ENCODE measurements at regions not wholly inside any gene's neighbourhood (a gene's known extent, or its start where the extent isn't known, plus 50 kb on each side); places are given as distances from the start of the nearest gene placed in this dataset.

DNA sequence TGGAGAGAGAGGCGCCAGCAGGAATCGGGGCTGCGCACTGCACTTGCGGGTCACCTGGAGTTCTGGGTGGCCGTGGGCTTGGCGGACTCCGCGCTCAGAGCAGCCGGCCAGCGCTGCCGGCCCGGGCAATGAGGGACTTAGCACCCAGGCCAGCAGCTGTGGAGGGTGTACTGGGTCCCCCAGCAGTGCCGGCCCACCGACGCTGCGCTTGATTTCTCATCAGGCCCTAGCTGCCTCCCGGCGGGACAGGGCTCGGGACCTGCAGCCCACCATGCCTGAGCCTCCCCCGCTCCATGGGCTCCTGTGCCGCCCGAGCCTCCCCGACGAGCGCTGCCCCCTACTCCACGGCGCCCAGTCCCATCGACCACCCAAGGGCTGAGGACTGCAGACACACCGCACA lies 325.6 kb downstream of the ACTL7B start:
- no peak for DNase-seq (ENCODE audit: low read depth in 4 of 4, low spot score in 2 of 4)

DNA sequence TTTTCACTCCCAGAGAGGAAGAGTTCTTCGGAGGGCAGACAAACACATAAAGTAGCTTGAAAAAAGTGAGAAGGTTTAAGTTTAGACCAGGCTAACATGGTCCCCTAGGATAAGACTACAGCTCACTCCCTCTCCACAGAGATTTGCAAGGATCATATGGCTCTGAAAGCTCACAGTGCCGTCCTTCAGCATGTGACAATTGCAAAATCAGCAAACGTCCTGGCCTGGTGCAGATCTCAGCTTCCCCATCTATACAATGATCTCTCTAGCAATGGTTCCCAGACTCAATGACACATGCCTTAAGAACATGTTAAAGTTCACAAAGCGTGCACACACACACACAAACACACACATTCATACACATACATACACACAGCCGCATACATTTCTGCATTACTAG lies 327.6 kb downstream of the ACTL7B start:
- DNase-seq (ENCODE audit: low read depth in 4 of 4, low spot score in 2 of 4) = no peak

DNA sequence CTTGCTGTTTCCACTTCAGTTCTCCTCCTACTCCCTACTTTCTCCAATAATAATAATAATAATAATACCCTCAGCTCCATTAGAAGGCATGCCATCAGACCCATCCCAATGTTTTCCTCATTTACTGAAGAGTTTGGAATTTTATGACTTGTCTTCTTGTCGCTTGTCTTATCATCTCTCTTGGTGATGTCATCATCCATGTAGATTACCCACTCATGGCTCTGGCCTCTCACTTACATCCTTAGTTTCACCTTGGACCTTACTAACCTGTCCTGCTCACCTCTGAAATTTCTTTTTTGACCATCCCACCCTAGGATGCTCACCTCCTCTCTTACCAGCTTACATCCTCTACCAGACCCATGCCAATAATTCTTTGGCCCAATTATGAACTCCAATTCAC lies 329.3 kb downstream of the ACTL7B start:
- DNase-seq (ENCODE audit: low read depth in 4 of 4, low spot score in 2 of 4) = no peak

DNA sequence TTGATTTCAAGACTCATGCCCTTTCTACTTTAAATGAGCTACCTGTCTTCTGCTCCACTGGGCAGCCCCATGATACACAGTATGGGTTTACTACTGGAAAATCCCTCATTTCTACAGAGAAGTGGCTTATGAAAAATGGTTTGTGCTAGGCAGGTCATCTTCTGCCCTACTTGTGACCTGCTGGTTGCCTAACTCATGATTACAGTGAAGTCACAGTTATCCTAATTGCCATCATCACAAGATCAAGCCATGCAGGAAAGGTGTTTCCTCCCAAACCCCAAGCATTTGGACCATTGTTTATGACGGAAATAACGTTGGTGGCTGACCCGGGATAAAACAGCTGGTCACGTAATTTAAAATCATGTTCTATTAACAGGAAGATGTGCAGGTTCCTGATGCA lies 330.6 kb downstream of the ACTL7B start:
- DNase-seq (ENCODE audit: low read depth in 4 of 4, low spot score in 2 of 4) = no peak

DNA sequence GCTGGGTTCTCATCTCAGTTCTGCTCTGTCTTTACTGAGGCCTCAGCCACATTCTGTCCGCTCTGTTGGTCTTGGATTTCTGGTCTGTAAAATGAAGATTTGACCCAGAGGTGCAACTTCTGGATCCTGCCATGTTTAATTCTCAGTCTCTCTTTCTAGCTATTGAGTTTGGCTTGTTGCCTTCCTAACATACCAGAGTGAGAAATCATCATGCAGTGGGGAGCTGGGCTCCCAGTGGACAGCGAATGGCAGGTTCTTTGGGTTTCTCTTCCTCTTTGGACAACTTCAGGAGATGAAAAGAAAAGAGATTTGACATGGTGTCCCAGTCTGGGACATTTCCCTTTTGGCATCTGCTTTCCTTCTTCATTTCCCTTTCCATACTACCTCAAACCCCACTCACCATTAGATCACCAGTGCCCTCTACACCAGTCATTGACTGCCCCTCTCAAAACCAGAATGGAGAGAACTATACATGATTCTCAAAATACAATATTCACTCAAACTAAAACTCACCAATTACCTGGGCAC lies 334.7 kb downstream of the ACTL7B start:
- DNase-seq (ENCODE audit: low read depth in 4 of 4, low spot score in 2 of 4) = no peak

DNA sequence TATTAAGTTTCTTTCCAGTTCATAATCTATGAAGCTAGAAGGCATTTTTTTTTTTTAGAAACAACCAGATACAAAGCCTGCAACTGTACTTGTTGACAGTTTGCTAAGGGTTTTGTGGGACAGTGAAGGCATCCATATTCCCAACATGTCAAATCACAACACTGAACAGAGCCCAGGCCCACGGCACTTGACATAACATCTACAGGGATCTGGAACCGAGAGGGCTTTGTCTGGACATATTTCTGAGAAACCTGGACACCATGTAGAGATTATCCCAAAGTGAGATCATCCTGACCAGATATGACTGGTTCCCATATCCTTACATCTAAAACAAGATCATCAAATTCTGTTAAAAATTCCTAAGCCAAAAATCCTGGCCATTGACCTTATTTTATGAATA lies 336.3 kb downstream of the ACTL7B start:
- DNase-seq (ENCODE audit: low read depth in 4 of 4, low spot score in 2 of 4) = no peak

DNA sequence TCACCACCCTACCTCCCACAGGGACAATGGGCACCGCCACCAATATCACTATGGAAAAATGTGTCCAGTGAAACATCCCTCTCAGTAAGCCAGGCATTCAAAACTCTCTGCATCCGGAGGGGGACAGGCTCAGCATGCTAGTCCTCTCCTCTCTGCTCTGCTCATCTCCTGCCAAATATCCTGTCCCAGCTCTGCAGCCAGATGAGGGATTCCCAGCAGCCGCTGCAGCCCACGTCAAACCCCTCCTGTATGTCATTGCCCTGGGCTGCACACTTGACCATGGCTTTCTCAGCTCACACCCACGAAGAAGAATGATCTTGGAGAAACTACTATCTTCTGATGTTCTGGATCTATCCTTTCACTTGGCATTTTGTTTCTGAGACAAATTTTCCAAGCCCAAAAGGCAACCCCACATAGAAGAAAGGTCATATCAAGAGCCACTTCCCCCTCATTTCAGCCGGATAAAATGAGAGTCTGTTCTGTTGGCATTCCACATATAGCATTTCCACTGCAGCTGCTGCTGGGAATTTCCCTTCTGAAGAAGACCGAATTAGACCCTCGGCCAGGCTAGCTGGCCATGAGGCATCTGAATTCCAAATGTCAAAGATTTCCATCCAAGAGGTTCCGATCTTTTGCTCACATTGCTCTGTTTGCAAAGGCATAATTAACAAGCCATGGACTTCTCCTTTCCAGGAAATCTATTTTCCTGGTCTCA lies 338.0 kb downstream of the ACTL7B start:
- no peak for DNase-seq (ENCODE audit: low read depth in 4 of 4, low spot score in 2 of 4)

DNA sequence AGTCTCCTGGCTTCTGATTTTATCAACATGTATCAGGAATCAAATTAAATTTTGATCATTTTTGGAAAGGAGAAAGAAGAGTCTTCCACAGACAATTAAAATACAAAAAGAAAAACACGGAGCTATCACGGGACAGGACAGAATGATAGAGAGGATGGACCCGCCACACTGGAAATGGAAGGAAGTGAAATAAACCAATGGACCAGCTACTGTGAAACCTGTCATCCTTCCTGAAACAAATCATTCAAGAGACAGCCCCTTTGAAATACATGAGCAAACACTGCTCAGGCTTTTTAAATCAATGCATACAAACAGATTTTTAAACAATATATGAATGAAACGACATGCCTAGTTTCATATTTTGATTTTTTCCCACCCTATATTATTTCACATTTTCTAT lies 339.4 kb downstream of the ACTL7B start:
- DNase-seq (ENCODE audit: low read depth in 4 of 4, low spot score in 2 of 4) = no peak

DNA sequence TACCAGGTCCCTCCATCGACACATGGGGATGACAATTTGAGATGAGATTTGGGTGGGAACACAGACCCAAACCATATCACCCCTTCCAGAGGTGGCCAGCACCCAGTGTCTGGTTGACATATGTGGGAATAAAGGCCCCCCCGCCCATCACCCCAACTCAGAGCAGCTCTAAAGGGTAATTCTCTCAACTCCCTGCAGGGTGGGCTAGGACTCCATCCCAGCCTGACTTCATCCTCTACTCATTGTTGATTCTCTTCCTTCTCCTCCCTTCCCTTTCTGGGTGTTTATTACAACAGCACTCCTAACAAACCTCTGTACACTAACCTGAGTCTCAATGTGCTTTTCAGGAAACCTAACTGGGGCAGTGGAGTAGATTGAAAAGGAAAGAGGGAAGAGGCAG lies 339.9 kb downstream of the ACTL7B start:
- DNase-seq (ENCODE audit: low read depth in 4 of 4, low spot score in 2 of 4) = no peak

DNA sequence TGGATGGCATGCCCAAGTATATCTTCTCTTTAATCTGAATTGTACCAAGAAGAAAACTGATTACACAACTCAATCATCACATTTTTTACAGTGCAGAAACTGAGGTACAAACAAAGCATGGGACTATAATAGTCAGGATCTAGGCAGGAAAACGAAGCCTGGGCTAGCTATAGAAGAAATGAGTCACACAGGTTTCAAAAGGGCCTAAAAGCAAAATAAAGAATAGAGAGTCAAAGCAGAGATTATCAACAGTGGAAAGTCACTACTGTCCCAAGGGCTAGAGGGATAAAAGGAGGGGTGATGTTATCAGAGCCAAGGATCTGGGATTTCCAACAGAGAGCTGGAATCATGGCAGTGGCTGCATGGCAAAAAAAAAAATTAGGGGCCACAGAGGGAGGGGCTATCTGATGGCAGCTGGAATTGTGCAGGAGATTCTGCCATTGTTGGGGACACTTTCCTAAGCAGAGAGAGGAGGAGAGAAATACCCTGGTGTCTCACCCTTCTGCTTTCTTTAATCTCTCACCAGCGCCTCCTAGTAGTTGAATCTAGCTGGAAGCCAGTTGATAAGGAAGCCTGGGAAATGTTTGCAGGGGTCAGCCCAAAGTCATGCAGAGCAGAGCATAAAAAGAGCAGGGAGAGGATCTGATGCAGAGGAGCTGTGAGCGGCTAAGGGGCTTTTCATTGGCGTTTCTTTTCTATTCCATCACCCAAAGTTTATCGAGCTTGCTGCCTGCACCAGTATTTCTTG lies 343.2 kb downstream of the ACTL7B start:
- no peak for DNase-seq (ENCODE audit: low read depth in 4 of 4, low spot score in 2 of 4)

DNA sequence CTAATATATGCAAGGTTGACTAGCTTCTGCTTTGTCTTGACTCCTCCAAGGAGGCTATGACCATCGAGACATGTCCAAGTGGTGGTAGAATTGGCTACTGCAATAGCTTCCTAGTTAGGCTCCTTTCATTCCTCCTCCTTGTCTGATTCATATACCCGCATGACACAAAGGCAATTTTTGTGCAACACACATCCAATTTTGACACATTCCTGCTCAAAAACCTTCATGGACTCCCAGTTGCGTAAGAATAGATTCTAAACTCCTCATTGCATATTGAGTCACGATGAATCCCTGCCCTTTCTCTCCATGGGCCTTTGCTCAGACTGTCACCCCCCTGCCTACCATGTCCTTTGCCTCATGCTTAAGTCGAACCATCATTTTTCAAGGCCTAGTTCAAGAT lies 344.5 kb downstream of the ACTL7B start:
- no peak for DNase-seq (ENCODE audit: low read depth in 4 of 4, low spot score in 2 of 4)

DNA sequence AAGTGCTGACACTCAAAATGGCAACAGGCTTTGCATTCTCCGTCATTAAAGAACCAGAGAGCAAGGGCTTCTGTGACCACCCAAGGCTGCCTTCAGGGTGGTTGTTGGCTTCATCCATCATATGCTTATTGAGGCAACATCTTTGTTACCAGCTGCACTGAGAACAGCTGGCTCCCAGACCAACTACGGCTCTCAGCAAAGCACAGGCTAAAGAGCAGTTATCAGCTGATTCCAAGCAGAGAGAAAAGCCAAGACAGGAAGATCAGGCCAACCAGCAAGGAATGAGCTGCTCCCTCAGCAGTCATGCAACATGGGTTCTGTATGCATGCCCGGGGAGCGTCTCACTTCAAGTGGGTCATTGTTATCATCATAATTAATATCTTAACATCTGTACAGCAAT lies 358.9 kb downstream of the ACTL7B start:
- no peak for DNase-seq (ENCODE audit: low read depth in 4 of 4, low spot score in 2 of 4)

DNA sequence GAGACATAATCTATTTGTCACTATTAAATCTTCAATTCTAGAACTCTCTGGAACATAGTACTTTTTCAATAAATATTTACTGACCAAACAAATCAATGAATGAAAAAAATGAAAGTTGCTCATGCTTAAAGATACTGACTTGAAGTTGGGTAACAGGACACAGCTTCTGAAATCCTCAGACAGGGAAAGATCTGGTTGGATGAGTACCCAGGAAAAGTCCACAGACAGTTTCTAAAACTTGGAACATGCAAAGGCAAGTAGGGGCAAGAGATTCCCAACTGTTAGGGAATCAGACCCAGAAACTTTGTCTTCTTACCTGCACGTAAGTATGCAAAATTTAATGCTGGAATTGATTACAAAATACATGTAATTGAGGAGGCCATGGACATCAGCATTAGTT lies 366.2 kb downstream of the ACTL7B start:
- no peak for DNase-seq (ENCODE audit: low read depth in 4 of 4, low spot score in 2 of 4)

DNA sequence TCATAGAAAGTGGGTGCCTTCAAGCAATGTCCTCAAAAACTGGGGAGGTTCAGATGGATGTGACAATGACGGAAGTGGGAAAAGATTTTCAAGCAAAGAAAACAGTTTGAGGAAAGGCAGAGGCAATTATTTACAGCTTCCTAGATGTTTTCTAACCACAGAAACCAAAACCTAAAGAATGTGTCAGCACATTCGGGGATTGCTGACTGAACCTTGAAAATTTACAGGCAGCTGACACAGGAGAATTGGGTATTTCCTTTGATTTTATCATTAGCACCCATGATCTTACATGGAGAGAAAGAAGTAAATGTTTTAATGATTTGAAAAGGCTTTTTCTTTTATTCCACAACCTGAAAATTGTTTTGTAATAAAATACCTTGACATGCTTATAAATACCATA lies 369.0 kb downstream of the ACTL7B start:
- DNase-seq (ENCODE audit: low read depth in 4 of 4, low spot score in 2 of 4) = no peak

DNA sequence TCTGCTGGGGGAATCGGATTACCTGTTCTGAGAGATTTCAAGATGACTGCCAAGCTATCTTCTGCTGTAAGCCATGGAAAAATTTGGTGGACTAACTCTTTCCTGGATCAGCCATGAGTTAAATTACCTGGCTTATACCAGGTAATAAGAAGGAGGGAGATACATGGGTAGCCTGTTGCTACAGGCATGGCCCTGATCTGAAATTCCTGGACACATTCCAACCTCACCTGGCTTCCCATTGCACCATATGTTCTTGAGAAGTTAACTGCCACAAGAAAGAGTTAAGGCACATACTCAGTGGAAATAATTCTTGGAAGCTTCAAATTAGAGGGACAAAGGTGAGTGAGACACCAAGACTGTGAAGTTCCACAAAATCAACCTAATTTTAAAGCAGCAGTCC lies 371.3 kb downstream of the ACTL7B start:
- DNase-seq (ENCODE audit: low read depth in 4 of 4, low spot score in 2 of 4) = no peak

DNA sequence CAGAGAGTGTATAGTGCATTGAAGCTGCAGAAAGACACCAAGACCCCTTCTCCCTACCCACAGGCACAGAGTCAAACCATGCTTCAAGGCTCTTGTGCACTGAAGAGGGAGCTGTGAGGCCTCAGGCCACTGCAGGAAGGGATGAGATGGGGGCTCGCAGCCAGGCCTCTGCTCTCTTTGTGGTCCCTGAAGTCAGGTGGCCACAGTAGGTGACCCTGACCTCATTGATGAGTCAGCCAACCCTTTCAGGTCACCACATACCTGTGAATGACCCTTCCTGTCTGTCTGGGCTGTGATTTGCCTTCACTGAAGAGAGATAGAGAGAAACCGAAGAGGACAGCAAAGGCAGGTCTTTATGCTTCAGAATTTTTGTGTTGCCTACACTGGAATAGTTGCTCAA lies 372.1 kb downstream of the ACTL7B start:
- no peak for DNase-seq (ENCODE audit: low read depth in 4 of 4, low spot score in 2 of 4)

DNA sequence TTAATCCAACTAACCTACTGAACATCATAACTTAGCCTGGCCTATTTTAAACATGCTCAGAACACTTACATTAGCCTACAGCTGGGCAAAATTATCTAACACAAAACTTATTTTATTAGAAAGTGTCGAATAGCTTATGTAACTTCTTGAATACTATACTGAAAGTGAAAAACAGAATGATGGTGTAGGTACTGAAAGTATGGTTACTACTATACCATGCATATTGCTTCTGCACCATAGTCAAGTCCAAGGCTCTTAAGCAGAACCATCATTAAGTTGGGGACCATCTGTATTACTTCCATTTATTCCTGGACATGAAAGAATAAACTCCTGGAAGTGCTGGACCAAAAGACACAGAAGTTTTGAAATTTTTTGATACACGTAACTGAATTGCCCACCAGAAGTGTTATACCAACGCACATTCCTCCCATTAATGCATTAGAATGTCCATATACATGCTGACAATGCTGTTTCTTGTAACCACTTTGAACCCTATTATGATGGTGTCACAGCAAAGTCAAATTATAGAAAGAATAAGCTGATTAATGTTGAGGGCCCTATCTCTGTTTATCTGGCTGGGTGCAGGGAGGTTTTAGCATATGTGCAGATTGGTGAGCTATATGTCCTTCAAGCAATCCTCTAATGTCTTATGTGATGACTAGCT lies 375.7 kb downstream of the ACTL7B start:
- DNase-seq (ENCODE audit: low read depth in 4 of 4, low spot score in 2 of 4) = no peak

DNA sequence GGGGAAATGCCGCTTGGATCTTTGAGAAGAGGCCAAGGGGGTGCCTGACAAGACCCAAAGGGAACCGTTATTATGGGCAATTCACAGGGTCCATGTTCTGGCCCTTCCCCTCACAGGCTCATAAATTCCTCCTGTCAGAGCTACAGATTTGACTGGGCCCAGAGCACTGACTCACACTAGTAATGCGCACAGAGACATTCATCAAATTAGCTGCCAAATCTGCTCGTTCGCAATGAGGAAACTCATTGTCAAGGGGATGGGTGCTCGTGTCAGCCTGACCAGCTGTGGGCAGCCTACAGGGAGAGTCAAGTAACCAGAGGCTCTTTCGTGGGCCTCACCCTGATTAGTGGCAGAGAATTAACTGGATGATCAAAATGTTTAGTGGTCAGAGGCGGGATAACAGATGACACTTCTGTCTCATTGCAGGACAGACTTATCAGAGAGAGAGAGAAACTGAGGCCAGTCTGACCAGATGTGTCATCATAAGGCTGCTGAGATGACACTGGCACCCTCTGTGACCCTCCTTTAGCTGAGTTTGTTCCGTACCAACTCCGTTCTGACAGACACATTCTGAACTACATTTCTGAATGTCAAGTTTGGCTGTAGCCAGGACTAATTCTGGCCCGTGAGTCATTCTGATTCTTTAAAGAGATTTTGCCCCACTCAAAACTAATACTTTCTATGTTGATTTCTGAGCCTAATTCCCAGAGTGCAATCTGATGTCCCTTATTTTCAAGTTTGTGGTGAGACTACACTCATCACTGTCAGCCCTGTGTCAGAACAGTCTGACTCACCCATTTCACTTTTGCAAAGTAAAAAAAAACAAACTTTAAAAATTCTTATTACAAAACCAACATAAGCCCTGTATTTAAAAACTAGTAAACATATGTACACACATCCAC lies 377.1 kb downstream of the ACTL7B start:
- no peak for DNase-seq (ENCODE audit: low read depth in 4 of 4, low spot score in 2 of 4)

DNA sequence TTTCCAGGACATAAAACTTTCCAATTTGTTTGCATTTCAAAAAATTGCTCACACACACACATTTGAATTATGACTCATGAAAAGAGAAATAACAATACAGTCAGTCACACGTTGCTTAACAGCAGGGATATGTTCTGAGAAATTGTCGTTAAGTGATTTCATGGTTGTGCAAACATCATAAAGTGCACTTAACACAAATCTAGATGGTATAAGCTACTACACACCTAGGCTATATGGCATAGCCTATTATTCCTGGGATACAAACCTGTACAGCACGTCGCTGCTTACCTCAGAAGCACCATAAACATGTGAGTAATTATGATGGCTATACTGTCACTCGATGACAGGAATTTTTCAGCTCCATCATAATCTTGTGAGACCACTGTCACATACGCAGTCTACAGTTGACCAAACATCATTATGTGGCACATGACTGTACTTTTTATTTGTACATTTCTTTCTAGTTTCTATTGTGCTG lies 378.2 kb downstream of the ACTL7B start:
- no peak for DNase-seq (ENCODE audit: low read depth in 4 of 4, low spot score in 2 of 4)

DNA sequence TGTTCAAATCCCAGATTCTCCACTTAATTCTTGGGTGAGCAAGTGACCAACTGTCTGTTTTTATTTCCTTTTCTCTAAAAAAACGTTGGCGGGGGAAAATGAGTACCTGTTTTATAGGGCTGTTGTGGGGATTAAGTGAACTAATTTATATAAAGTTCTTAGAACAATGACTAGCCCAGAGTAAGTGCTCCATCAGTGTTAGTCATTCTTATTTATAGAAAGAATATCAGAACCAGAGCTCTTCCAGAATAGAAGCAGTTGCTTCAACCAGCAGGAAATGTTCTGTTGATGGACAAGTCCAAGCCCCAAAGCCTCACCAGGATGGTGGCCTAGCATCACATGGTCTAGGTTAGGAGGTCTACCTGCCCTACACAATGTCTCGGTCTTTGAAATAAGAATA lies 379.2 kb downstream of the ACTL7B start:
- DNase-seq (ENCODE audit: low read depth in 4 of 4, low spot score in 2 of 4) = no peak

DNA sequence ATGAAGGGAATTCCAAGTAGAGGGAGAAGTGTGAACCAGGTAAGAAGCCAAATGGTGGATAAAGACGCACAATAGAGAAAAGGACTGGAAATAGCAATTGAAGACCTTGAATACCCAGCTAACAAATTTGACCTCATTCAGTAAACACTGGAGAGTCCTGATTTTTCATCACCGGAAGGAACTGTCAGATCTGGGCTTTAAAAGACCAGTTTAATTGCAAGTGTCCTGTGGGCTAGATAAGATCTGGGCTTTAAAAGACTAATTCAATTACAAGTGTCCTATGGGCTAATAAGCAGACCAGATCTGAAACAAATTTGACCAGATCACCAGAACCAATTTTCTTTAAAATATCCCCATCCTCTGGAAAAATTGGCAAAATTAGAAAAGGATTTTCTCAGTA lies 380.0 kb downstream of the ACTL7B start:
- DNase-seq (ENCODE audit: low read depth in 4 of 4, low spot score in 2 of 4) = no peak

Data from left renal cortex interstitium (tissue), 4 donors.